GM23248 (cell line): ENCODE measurements at regions not wholly inside any gene's neighbourhood (a gene's known extent, or its start where the extent isn't known, plus 50 kb on each side); places are given as distances from the start of the nearest gene placed in this dataset.

Source experiments
- EZH2 ChIP-seq: fragments of 200-600 bp; sonication (generic); IDR thresholded peaks from 2 replicates; pipeline ENCODE4 v1.6.1; 2018; ENCODE audit warnings: antibody characterized with exemption, mild to moderate bottlenecking; ENCODE audit not compliant: insufficient read depth, poor library complexity, severe bottlenecking
- EZH2phosphoT487 ChIP-seq: fragments of 200-600 bp; sonication (generic); IDR thresholded peaks from 2 replicates; pipeline ENCODE4 v1.6.1; 2018; ENCODE audit warnings: antibody characterized with exemption, moderate library complexity, mild to moderate bottlenecking, low read depth; ENCODE audit not compliant: insufficient read depth

DNA sequence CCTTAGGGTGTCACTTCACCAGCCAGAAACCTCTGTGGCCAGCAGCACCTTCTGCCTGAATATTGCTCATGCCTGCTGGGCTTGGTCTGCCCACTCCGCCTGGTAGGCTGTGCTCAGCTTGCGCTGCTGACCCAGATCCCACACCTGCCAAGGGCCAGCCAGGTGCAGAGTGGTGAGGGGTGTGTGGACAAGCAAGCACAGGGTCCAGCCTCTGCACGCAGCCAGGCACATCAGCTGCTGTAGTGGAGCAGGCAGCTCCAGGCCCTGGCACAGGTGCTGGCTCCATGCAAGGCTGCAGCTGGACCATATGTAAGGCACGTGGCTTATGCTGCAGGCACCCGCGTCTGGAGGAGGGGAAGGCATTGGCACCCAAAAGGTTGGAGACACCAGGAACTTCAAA lies 567.4 kb downstream of the INHBA start:
- no peak for TF ChIP-seq EZH2
- TF ChIP-seq EZH2phosphoT487 = no peak
